ENCODE measurements at regions not wholly inside any gene's neighbourhood (a gene's known extent, or its start where the extent isn't known, plus 50 kb on each side); places are given as distances from the start of the nearest gene placed in this dataset.

GRCh38 chr2:238706163-238706562 lies 141.7 kb upstream of the TWIST2 start:
- TF ChIP-seq CTCF (IDR thresholded peaks at IDR 0.05; ENCODE audit: insufficient read depth, low read length, poor library complexity, severe bottlenecking), result no peak
- Histone ChIP-seq H3K27me3 (replicated peaks; ENCODE audit: control insufficient read depth, insufficient read depth, low read length) (no peaks in the 10 kb centered on the region; the same call in 1 of the 2 replicates), H3K4me3 (replicated peaks; ENCODE audit: low read depth, low read length) (no peak overlapping the region), H3K36me3 (ENCODE audit: control insufficient read depth, insufficient read depth, low read length) (no peaks in the 10 kb centered on the region)
- DNase-seq (ENCODE audit: extremely low read depth, insufficient read length), result no peak

GRCh38 chr2:238706673-238707072 lies 141.2 kb upstream of the TWIST2 start:
- Histone ChIP-seq H3K27me3 (replicated peaks; ENCODE audit: control insufficient read depth, insufficient read depth, low read length) (no peaks in the 10 kb centered on the region; the same call in 1 of the 2 replicates), H3K36me3 (ENCODE audit: control insufficient read depth, insufficient read depth, low read length) (no peaks in the 10 kb centered on the region), H3K4me3 (replicated peaks; ENCODE audit: low read depth, low read length) (no peak overlapping the region)
- DNase-seq (ENCODE audit: extremely low read depth, insufficient read length), result no peak
- TF ChIP-seq CTCF (IDR thresholded peaks at IDR 0.05; ENCODE audit: insufficient read depth, low read length, poor library complexity, severe bottlenecking), result no peak

GRCh38 chr2:238709325-238710025 lies 138.4 kb upstream of the TWIST2 start:
- TF ChIP-seq CTCF (IDR thresholded peaks at IDR 0.05; ENCODE audit: insufficient read depth, low read length, poor library complexity, severe bottlenecking), result no peak
- no peak overlapping the region for H3K4me3 ChIP-seq (replicated peaks; ENCODE audit: low read depth, low read length)
- H3K27me3 ChIP-seq (replicated peaks; ENCODE audit: control insufficient read depth, insufficient read depth, low read length), result no peaks in the 10 kb centered on the region
- DNase-seq (ENCODE audit: extremely low read depth, insufficient read length), result no peak
- H3K36me3 ChIP-seq (ENCODE audit: control insufficient read depth, insufficient read depth, low read length), result no peaks in the 10 kb centered on the region

GRCh38 chr2:238710032-238710735 lies 137.7 kb upstream of the TWIST2 start:
- no peak for TF ChIP-seq CTCF (IDR thresholded peaks at IDR 0.05; ENCODE audit: insufficient read depth, low read length, poor library complexity, severe bottlenecking)
- Histone ChIP-seq H3K36me3 (ENCODE audit: control insufficient read depth, insufficient read depth, low read length) (no peaks in the 10 kb centered on the region), H3K27me3 (replicated peaks; ENCODE audit: control insufficient read depth, insufficient read depth, low read length) (no peaks in the 10 kb centered on the region)

GRCh38 chr2:238710787-238711186 lies 137.1 kb upstream of the TWIST2 start:
- H3K36me3 ChIP-seq (ENCODE audit: control insufficient read depth, insufficient read depth, low read length), result no peaks in the 10 kb centered on the region
- no peak for DNase-seq (ENCODE audit: extremely low read depth, insufficient read length)
- no peak for TF ChIP-seq CTCF (IDR thresholded peaks at IDR 0.05; ENCODE audit: insufficient read depth, low read length, poor library complexity, severe bottlenecking)
- H3K27me3 ChIP-seq (replicated peaks; ENCODE audit: control insufficient read depth, insufficient read depth, low read length), result no peaks in the 10 kb centered on the region
- no peak overlapping the region for H3K4me3 ChIP-seq (replicated peaks; ENCODE audit: low read depth, low read length)

More at GRCh38 chr2:238710032-238710735, 137.7 kb upstream of the TWIST2 start:
- DNase-seq (ENCODE audit: extremely low read depth, insufficient read length), result no peak
- no peak overlapping the region for H3K4me3 ChIP-seq (replicated peaks; ENCODE audit: low read depth, low read length)

All from GM06990 (cell line).